Bronchial epithelial cell (primary cell): ENCODE measurements at regions not wholly inside any gene's neighbourhood (a gene's known extent, or its start where the extent isn't known, plus 50 kb on each side); places are given as distances from the start of the nearest gene placed in this dataset.
A peak's percentile ranks its signal among the peaks of the same experiment; 100 is the strongest.

ENCODE experiments used
- DNase-seq: peaks from one replicate; pipeline ENCODE4 v3.0.0-alpha.2; 2010; ENCODE audit warnings: low read depth
- FAIRE-seq: peaks from 2 replicates; lab custom pipeline; 2011; peaks lifted over from hg19 to GRCh38; lab: Jason Lieb, UNC
- H3K27me3 ChIP-seq: 2 replicates; pipeline ENCODE4 v1.5.1; 2011; ENCODE audit warnings: low read length; ENCODE audit not compliant: control insufficient read depth, insufficient read depth
- H3K36me3 ChIP-seq: 2 replicates; pipeline ENCODE4 v1.5.1; 2011; ENCODE audit warnings: low read length; ENCODE audit not compliant: control insufficient read depth, insufficient read depth
- H3K4me3 ChIP-seq: 2 replicates; pipeline ENCODE4 v1.5.1; 2011; ENCODE audit warnings: mild to moderate bottlenecking, low read depth, low read length, control low read depth
- CTCF ChIP-seq: IDR thresholded peaks from 2 replicates; pipeline ENCODE4 v1.5.1; 2011; ENCODE audit warnings: mild to moderate bottlenecking, moderate library complexity, low read length, control low read depth, inconsistent platforms; ENCODE audit not compliant: insufficient read depth, severe bottlenecking

DNA sequence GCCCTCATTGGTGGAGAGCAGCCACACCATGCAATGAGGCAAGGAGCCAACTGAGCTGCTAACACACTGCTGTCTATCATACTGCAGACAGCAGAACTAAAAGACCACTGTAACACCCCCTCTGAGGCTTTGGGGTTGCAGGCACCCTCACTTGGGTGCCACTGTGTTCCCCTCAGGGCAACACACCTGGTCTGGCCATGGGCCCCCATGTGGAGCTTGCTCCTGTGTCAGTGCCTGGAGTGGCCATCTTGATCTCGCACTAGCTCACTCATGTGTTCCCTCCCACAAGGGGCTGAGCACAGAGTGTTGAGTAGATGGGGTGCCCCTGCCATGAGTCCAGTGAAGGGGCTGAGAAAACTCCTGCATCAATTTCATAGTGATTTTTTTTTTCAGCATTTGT, 532.4 kb upstream of the FTMT start:
- FAIRE-seq (peak; percentile 55), DNase-seq (no peak)
- no peak overlapping the region for H3K4me3 ChIP-seq
- no peaks in the 10 kb centered on the region for H3K27me3 ChIP-seq
- TF ChIP-seq CTCF, result no peak
- no peaks in the 10 kb centered on the region for H3K36me3 ChIP-seq

DNA sequence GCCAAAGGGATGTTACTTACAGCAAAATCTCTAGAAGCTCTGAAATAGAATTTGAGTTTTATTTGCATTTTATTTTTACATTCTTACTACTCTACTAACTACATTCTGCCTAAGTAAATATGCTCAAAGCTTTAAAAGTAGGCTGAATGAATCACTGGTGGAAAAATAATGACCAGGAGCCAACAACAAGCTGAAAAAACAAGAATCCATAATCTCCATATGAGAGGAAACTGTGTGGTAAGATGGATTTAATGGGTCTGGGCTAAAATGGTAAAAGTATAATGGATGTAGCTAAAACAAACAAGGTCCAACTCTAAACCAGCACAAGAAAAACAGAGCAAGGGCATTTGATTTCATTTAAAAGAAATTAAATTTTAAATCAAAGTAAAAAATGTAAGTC, 525.8 kb upstream of the FTMT start:
- no peak for TF ChIP-seq CTCF
- DNase-seq (no peak), FAIRE-seq (no peak)

GRCh38 chr5:121350181-121350930, 501.3 kb upstream of the FTMT start:
- TF ChIP-seq CTCF, result no peak
- no peak overlapping the region for H3K4me3 ChIP-seq
- no peaks in the 10 kb centered on the region for H3K27me3 ChIP-seq
- peak; percentile 57 for DNase-seq
- no peak for FAIRE-seq
- no peaks in the 10 kb centered on the region for H3K36me3 ChIP-seq

More for the DNA sequence above, 525.8 kb upstream of the FTMT start:
- H3K36me3 ChIP-seq, result no peaks in the 10 kb centered on the region
- no peak overlapping the region for H3K4me3 ChIP-seq
- H3K27me3 ChIP-seq, result no peaks in the 10 kb centered on the region

DNA sequence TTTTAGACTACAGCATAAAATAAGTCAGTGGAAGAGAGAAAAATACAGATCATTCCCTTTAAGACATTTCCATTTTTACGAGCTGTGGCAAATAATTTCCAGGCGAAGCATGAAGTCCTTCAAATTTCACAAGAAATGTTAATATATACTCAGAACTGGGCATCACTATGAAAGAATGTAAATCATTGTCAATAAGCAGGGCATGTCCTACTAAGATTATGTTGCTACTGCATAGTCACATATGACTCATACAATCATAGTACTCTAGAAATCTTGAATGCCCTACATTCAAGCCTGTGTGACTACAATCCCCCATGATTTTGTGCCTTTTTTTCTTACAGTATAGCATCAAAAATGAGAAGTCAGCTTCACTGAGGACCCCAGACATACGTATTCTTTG, 485.2 kb upstream of the FTMT start:
- no peaks in the 10 kb centered on the region for H3K27me3 ChIP-seq
- TF ChIP-seq CTCF, result no peak
- no peak overlapping the region for H3K4me3 ChIP-seq
- no peaks in the 10 kb centered on the region for H3K36me3 ChIP-seq
- DNase-seq (peak; percentile 79), FAIRE-seq (no peak)

- DNase-seq, result no peak
- TF ChIP-seq CTCF, result no peak
- FAIRE-seq, result no peak
- Histone ChIP-seq H3K36me3 (no peaks in the 10 kb centered on the region), H3K4me3 (no peak overlapping the region), H3K27me3 (no peaks in the 10 kb centered on the region)
Observed at GRCh38 chr5:121373371-121373770, 478.3 kb upstream of the FTMT start.

GRCh38 chr5:121377461-121377860, 474.2 kb upstream of the FTMT start:
- TF ChIP-seq CTCF, result no peak
- DNase-seq (no peak), FAIRE-seq (no peak)
- H3K27me3 ChIP-seq, result no peaks in the 10 kb centered on the region
- no peak overlapping the region for H3K4me3 ChIP-seq
- no peaks in the 10 kb centered on the region for H3K36me3 ChIP-seq
